HG02884 (cell line): ENCODE measurements at regions not wholly inside any gene's neighbourhood (a gene's known extent, or its start where the extent isn't known, plus 50 kb on each side); places are given as distances from the start of the nearest gene placed in this dataset.
"Not testable (repeated sequence)": the region's sequence is repeated elsewhere in the genome, so short reads cannot be mapped to it uniquely, and the experiment has no call there.

Source experiments
- ATAC-seq: cut with Tn5 transposase; IDR thresholded peaks from one replicate; pipeline ENCODE4 v1.9.1; 2021; ENCODE audit warnings: mild to moderate bottlenecking, moderate library complexity; ENCODE audit not compliant: unreplicated experiment

GRCh38 chr7:65254061-65254460 lies 119.6 kb upstream of the ZNF92 start:
- no peak for ATAC-seq

GRCh38 chr7:65251851-65252620 lies 121.6 kb upstream of the ZNF92 start:
- ATAC-seq, result peak; percentile 65

GRCh38 chr7:65250697-65251395 lies 122.8 kb upstream of the ZNF92 start:
- ATAC-seq, result no peak

- ATAC-seq, result no peak
These were observed 123.4 kb upstream of the ZNF92 start for GRCh38 chr7:65250216-65250615.

GRCh38 chr7:65247491-65247890 lies 126.2 kb upstream of the ZNF92 start:
- no peak for ATAC-seq

GRCh38 chr7:65239707-65240352 lies 133.8 kb upstream of the ZNF92 start:
- no peak for ATAC-seq

- no peak for ATAC-seq
These were observed 134.3 kb upstream of the ZNF92 start for GRCh38 chr7:65239324-65239706.

- no peak for ATAC-seq
These were observed 134.9 kb upstream of the ZNF92 start for GRCh38 chr7:65238785-65239184.

- no peak for ATAC-seq
These were observed 138.1 kb upstream of the ZNF92 start for GRCh38 chr7:65235586-65235985.

GRCh38 chr7:65233409-65234034 lies 140.1 kb upstream of the ZNF92 start:
- ATAC-seq, result no peak

- ATAC-seq, result no peak
These were observed 143.4 kb upstream of the ZNF92 start for GRCh38 chr7:65230231-65230630.

GRCh38 chr7:65225422-65226006 lies 148.1 kb upstream of the ZNF92 start:
- no peak for ATAC-seq

- no peak for ATAC-seq
These were observed 151.0 kb upstream of the ZNF92 start for GRCh38 chr7:65222655-65223054.

GRCh38 chr7:65221683-65222082 lies 152.0 kb upstream of the ZNF92 start:
- no peak for ATAC-seq

- no peak for ATAC-seq
These were observed 154.0 kb upstream of the ZNF92 start for GRCh38 chr7:65219623-65220022.

GRCh38 chr7:65216469-65216868 lies 157.2 kb upstream of the ZNF92 start:
- ATAC-seq, result peak; percentile 88

GRCh38 chr7:65213260-65213659 lies 160.4 kb upstream of the ZNF92 start:
- ATAC-seq, result not testable (repeated sequence)

GRCh38 chr7:65199221-65199620 lies 174.4 kb upstream of the ZNF92 start:
- ATAC-seq, result not testable (repeated sequence)

GRCh38 chr7:65193334-65194058 lies 180.2 kb upstream of the ZNF92 start:
- ATAC-seq, result not testable (repeated sequence)

- ATAC-seq, result not testable (repeated sequence)
These were observed 170.6 kb upstream of the ERV3-1 start for GRCh38 chr7:65177041-65177440.
